IPS-18a (cell line): ENCODE measurements at regions not wholly inside any gene's neighbourhood (a gene's known extent, or its start where the extent isn't known, plus 50 kb on each side); places are given as distances from the start of the nearest gene placed in this dataset.

Source experiments
- H3K27ac ChIP-seq: one replicate; pipeline ENCODE4 v1.5.1; 2013; ENCODE audit warnings: low read length
- H3K27me3 ChIP-seq: one replicate; pipeline ENCODE4 v1.6.1; 2013; ENCODE audit warnings: mild to moderate bottlenecking, low read length; ENCODE audit not compliant: control insufficient read depth, insufficient read depth
- H3K36me3 ChIP-seq: one replicate; pipeline ENCODE4 v1.6.1; 2013; ENCODE audit warnings: low read depth, low read length; ENCODE audit not compliant: control insufficient read depth
- H3K4me1 ChIP-seq: one replicate; pipeline ENCODE4 v1.6.1; 2013; ENCODE audit warnings: low read depth, low read length; ENCODE audit not compliant: control insufficient read depth
- H3K4me3 ChIP-seq: one replicate; pipeline ENCODE4 v1.5.1; 2013; ENCODE audit warnings: low read length
- H3K9ac ChIP-seq: one replicate; pipeline ENCODE4 v1.6.1; 2013; ENCODE audit warnings: mild to moderate bottlenecking, low read length, moderate library complexity
- H3K9me3 ChIP-seq: one replicate; pipeline ENCODE4 v1.6.1; 2013; ENCODE audit warnings: low read depth, low read length; ENCODE audit not compliant: control insufficient read depth

DNA sequence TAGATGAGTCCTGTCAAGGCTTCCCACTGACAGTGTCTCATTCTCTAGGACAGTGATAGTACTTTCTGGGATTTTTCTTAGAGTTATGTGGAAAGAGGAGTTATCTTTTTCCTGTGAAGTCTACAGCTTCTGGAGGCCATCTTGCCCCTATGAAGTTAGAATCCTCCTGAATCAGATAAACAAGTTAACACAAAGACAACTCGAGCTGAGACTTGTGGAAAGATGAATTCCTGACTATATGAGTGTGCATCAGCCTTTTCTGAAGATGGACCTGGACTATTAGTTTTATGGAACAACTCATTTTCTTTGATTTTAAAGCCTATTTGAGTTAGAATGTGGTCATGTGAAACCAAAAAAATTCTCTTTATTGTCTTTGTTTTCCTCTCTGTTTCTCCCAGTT lies 290.9 kb downstream of the LRRIQ3 start:
- H3K27me3 ChIP-seq = no peaks in the 10 kb centered on the region
- no peaks in the 10 kb centered on the region for H3K9me3 ChIP-seq
- H3K4me3 ChIP-seq = no peak overlapping the region
- no peaks in the 10 kb centered on the region for H3K4me1 ChIP-seq
- no peak overlapping the region for H3K9ac ChIP-seq
- H3K36me3 ChIP-seq = no peaks in the 10 kb centered on the region
- H3K27ac ChIP-seq = no peak overlapping the region

DNA sequence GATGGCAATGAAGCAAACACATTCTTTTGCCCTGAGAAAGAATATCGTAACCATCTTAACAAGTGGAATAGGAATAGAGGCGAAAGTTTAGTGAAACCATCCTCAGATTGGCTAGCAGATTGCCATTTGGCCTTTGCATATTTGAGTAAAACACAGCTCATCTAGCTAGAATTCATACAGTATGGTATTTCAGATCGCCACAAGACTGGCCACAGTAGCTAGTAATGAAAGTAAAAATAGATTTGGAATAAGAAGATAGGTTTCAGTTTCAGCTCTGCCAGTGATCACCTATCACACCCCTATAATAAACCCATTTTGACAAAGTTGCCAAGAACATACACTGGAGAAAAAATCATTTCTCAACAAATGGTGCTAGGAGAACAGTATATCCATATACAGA lies 294.9 kb downstream of the LRRIQ3 start:
- H3K9ac ChIP-seq = no peak overlapping the region

DNA sequence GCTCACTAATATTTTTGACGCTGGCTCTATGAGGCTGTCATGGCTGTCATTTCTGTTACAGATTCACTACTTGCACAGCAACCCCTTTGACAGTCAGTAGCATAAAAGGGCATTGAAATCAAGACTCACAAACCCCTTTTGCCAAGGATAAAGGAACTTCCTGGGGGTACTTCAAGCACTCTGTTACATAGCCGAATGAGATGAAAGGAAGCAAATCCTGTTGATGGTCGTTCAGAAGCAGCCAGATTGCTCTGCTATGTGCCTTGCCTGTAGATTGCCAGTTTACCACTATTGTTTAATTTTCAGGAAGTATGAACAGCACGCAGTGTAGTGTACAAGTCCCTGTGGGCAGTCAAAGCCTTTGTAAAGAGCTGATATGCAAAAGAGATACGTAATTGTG lies 296.2 kb downstream of the LRRIQ3 start:
- Histone ChIP-seq H3K4me3 (no peak overlapping the region), H3K27me3 (no peaks in the 10 kb centered on the region), H3K27ac (no peak overlapping the region), H3K4me1 (peaks cover 16% of the 10 kb centered on the region), H3K9me3 (no peaks in the 10 kb centered on the region), H3K36me3 (no peaks in the 10 kb centered on the region), H3K9ac (no peak overlapping the region)

More for the DNA sequence above, 294.9 kb downstream of the LRRIQ3 start:
- Histone ChIP-seq H3K27me3 (no peaks in the 10 kb centered on the region), H3K36me3 (no peaks in the 10 kb centered on the region), H3K9me3 (no peaks in the 10 kb centered on the region), H3K4me1 (peaks cover 16% of the 10 kb centered on the region), H3K4me3 (no peak overlapping the region), H3K27ac (no peak overlapping the region)

DNA sequence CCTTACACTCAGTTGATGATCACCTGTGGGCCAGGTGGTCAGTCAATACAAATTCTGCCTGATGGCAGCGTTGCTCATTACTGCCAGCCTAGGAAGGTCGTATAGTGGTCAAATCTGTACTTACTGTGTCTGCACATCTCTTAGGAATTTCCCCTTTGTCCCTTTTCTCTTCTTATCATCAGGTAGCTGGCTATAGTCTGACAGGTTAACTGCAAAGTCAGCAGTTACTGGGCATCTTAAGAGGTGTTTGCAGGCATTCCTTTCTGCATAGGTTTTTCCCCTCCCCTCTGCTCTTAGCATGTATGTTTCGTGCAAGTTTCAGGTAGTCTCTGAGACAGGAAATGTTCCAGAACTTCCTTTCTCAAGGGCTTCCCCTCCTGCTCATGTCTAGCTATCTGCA lies 298.7 kb downstream of the LRRIQ3 start:
- Histone ChIP-seq H3K4me3 (no peak overlapping the region), H3K9ac (no peak overlapping the region), H3K4me1 (peaks cover 16% of the 10 kb centered on the region), H3K36me3 (no peaks in the 10 kb centered on the region), H3K27me3 (no peaks in the 10 kb centered on the region), H3K27ac (no peak overlapping the region), H3K9me3 (no peaks in the 10 kb centered on the region)

DNA sequence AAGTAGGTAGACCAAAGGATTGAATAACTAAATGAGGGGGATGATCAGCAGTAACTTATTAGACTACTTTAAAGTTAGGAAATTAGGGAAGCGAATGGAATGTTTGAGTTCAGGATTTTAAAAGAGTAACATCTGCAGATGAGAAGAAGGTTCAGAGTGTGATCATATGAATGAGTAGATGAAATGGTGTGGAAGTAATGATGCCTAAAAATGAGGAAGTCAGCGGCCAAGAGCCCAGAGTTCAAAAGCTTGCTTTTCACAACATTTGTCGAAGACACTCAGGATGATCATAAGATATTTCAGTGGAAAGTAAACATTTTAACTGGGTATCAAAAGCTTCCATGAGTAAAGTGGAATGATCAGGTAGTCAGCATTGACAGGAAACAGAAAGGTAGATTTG lies 299.4 kb downstream of the LRRIQ3 start:
- Histone ChIP-seq H3K9me3 (no peaks in the 10 kb centered on the region), H3K9ac (no peak overlapping the region), H3K27me3 (no peaks in the 10 kb centered on the region), H3K4me1 (peaks cover 16% of the 10 kb centered on the region), H3K4me3 (no peak overlapping the region), H3K36me3 (no peaks in the 10 kb centered on the region), H3K27ac (no peak overlapping the region)

DNA sequence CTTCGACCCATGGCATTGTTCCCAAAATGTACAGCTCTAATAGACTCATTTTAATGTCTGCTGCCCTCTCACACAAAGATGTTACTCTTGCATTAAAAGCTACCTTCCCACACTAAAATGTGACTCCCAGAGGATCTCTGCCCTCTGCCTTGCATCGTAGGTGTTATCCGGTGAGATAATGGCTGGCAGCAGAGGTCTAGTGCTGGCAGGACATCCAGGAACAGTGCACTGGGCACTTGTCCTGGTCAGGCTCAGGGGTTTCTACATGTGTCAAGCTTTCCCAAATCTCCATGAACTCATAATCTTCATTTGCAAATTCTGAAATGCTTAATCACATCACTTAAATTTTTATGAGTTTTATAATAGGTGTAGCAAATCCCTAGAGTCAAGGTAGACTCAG lies 310.6 kb downstream of the LRRIQ3 start:
- H3K4me3 ChIP-seq = no peak overlapping the region
- H3K4me1 ChIP-seq = no peaks in the 10 kb centered on the region
- no peak overlapping the region for H3K27ac ChIP-seq
- H3K36me3 ChIP-seq = no peaks in the 10 kb centered on the region
- H3K9ac ChIP-seq = no peak overlapping the region
- H3K9me3 ChIP-seq = no peaks in the 10 kb centered on the region
- no peaks in the 10 kb centered on the region for H3K27me3 ChIP-seq

GRCh38 chr1:73886716-73887115 lies 311.3 kb downstream of the LRRIQ3 start:
- no peaks in the 10 kb centered on the region for H3K4me1 ChIP-seq
- no peak overlapping the region for H3K27ac ChIP-seq
- no peaks in the 10 kb centered on the region for H3K36me3 ChIP-seq
- no peak overlapping the region for H3K4me3 ChIP-seq
- no peaks in the 10 kb centered on the region for H3K27me3 ChIP-seq
- no peaks in the 10 kb centered on the region for H3K9me3 ChIP-seq
- H3K9ac ChIP-seq = no peak overlapping the region

GRCh38 chr1:73874806-73875205 lies 323.2 kb downstream of the LRRIQ3 start:
- H3K9ac ChIP-seq = no peak overlapping the region
- no peaks in the 10 kb centered on the region for H3K27me3 ChIP-seq
- H3K9me3 ChIP-seq = no peaks in the 10 kb centered on the region
- H3K4me3 ChIP-seq = no peak overlapping the region
- H3K36me3 ChIP-seq = no peaks in the 10 kb centered on the region
- H3K4me1 ChIP-seq = no peaks in the 10 kb centered on the region
- no peak overlapping the region for H3K27ac ChIP-seq

- Histone ChIP-seq H3K9ac (no peak overlapping the region), H3K36me3 (no peaks in the 10 kb centered on the region), H3K4me3 (no peak overlapping the region), H3K9me3 (no peaks in the 10 kb centered on the region), H3K4me1 (no peaks in the 10 kb centered on the region), H3K27me3 (no peaks in the 10 kb centered on the region), H3K27ac (no peak overlapping the region)
Measured at GRCh38 chr1:73868810-73869336, 329.1 kb downstream of the LRRIQ3 start.

- H3K36me3 ChIP-seq = no peaks in the 10 kb centered on the region
- H3K27ac ChIP-seq = no peak overlapping the region
- H3K9me3 ChIP-seq = no peaks in the 10 kb centered on the region
- no peaks in the 10 kb centered on the region for H3K4me1 ChIP-seq
- H3K27me3 ChIP-seq = no peaks in the 10 kb centered on the region
- H3K4me3 ChIP-seq = no peak overlapping the region
- no peak overlapping the region for H3K9ac ChIP-seq
Measured at GRCh38 chr1:73862355-73862754, 335.6 kb downstream of the LRRIQ3 start.

- Histone ChIP-seq H3K27ac (no peak overlapping the region), H3K9me3 (no peaks in the 10 kb centered on the region), H3K27me3 (no peaks in the 10 kb centered on the region)
Measured at GRCh38 chr1:73860421-73860950, 337.5 kb downstream of the LRRIQ3 start.

GRCh38 chr1:73859227-73859626 lies 338.7 kb downstream of the LRRIQ3 start:
- Histone ChIP-seq H3K27me3 (no peaks in the 10 kb centered on the region), H3K4me1 (no peaks in the 10 kb centered on the region), H3K9ac (no peak overlapping the region), H3K4me3 (no peak overlapping the region), H3K36me3 (no peaks in the 10 kb centered on the region), H3K27ac (no peak overlapping the region), H3K9me3 (no peaks in the 10 kb centered on the region)

More at GRCh38 chr1:73860421-73860950, 337.5 kb downstream of the LRRIQ3 start:
- Histone ChIP-seq H3K36me3 (no peaks in the 10 kb centered on the region), H3K4me3 (no peak overlapping the region), H3K9ac (no peak overlapping the region), H3K4me1 (no peaks in the 10 kb centered on the region)
